ENCODE measurements at regions not wholly inside any gene's neighbourhood (a gene's known extent, or its start where the extent isn't known, plus 50 kb on each side); places are given as distances from the start of the nearest gene placed in this dataset.

DNA sequence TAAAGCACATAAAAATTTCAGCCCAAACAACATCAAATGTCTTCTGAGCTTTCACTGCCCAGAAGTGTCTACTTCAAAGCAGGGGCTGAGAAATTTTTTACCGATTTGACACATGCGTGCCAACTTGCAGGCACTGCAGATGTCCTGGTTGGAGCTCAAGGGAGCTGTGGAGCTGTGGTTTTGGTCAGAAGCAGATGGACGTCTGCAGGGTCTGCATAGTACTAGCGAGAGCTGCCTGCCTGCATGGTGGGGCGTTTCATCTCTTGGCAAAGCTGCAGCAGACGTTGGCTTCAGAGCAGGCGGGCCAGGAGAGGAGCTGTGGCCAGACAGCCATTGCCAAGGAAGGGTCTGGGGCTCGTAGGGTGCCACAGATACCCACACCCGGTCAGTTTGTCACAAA is 296.7 kb downstream of the GLRX3 start:
- TF ChIP-seq, protein P1, sequence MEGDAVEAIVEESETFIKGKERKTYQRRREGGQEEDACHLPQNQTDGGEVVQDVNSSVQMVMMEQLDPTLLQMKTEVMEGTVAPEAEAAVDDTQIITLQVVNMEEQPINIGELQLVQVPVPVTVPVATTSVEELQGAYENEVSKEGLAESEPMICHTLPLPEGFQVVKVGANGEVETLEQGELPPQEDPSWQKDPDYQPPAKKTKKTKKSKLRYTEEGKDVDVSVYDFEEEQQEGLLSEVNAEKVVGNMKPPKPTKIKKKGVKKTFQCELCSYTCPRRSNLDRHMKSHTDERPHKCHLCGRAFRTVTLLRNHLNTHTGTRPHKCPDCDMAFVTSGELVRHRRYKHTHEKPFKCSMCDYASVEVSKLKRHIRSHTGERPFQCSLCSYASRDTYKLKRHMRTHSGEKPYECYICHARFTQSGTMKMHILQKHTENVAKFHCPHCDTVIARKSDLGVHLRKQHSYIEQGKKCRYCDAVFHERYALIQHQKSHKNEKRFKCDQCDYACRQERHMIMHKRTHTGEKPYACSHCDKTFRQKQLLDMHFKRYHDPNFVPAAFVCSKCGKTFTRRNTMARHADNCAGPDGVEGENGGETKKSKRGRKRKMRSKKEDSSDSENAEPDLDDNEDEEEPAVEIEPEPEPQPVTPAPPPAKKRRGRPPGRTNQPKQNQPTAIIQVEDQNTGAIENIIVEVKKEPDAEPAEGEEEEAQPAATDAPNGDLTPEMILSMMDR (IDR thresholded peaks at IDR 0.05), result no peak
- Histone ChIP-seq H3K4me1 (ENCODE audit: control insufficient read depth in 1 of 2, insufficient read depth in 1 of 2, low read depth in 1 of 2, low read length in 1 of 2) (no peaks in the 10 kb centered on the region), H3K27ac (no peak overlapping the region), H3K4me3 (ENCODE audit: low read depth in 1 of 2, low read length in 1 of 2) (no peak overlapping the region), H3K36me3 (no peaks in the 10 kb centered on the region), H3K9me3 (no peaks in the 10 kb centered on the region), H3K27me3 (no peaks in the 10 kb centered on the region)

DNA sequence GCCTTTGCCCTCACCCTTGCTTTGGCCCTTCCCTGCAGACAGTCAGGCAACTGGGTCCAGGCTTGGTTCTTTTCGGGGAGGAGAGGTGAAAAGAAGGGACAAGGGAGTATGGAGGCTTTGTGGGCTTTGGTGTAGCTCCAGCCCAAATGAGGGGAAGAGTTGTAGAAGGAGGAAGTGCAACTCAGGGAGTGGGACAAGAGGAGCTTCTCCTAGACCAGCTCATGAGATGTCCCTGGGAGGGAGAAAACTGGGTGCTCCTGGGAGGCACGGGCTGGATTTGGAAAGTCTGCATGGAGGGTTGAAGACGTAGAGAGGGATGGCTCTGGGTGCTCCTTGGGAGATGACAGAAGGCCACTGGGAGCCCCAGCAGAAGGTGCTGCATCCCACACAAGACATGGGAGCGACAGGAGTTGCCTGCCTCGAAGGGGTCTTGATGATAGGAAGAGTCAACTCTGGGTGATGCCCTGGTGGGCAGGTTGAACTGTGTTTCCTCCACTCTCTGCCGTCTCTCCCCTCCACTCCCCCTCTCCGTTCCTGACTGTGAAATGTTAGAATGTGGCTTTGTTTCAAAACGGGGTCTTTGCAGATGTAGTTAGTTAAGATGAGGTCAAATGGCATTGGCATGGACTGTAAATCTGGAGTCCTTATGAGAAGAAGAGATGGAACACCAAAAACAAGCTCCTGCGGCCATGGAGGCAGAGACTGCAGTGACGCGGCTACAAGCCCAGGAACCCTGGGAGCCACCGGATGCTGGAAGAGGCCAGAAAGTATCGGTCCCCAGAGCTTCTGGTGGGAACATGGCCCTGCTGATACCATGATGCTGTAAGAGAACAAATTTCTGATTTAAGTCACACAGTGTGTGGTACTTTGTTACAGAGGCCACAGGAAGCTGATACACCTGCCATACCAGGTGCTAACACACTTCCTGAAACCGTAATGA is 298.5 kb downstream of the GLRX3 start:
- Histone ChIP-seq H3K4me3 (ENCODE audit: low read depth in 1 of 2, low read length in 1 of 2) (no peak overlapping the region), H3K27ac (no peak overlapping the region), H3K4me1 (ENCODE audit: control insufficient read depth in 1 of 2, insufficient read depth in 1 of 2, low read depth in 1 of 2, low read length in 1 of 2) (no peaks in the 10 kb centered on the region), H3K9me3 (no peaks in the 10 kb centered on the region), H3K27me3 (no peaks in the 10 kb centered on the region), H3K36me3 (no peaks in the 10 kb centered on the region)
- TF ChIP-seq, protein P1 (IDR thresholded peaks at IDR 0.05), result no peak

DNA sequence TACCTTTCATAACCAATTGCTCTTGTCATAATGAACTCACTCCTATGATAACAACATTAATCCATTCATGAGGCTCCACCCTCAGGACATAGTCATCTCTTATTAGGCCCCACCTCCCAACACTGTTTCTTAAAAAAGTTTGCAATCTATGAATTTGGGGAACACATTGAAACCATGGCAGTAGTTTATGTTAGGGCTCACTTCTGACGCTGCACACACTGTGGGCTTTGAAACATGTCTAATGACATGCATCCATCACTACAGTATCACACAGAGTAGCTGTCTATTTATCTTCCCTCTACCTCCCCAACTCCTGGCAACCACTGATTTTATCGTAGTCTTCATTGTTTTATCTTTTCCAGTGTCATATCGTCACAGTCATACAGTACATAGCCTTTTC is 299.8 kb downstream of the GLRX3 start:
- TF ChIP-seq, protein P1 (IDR thresholded peaks at IDR 0.05), result no peak
- Histone ChIP-seq H3K27me3 (no peaks in the 10 kb centered on the region), H3K36me3 (no peaks in the 10 kb centered on the region), H3K9me3 (no peaks in the 10 kb centered on the region), H3K4me3 (ENCODE audit: low read depth in 1 of 2, low read length in 1 of 2) (no peak overlapping the region), H3K27ac (no peak overlapping the region), H3K4me1 (ENCODE audit: control insufficient read depth in 1 of 2, insufficient read depth in 1 of 2, low read depth in 1 of 2, low read length in 1 of 2) (no peaks in the 10 kb centered on the region)

DNA sequence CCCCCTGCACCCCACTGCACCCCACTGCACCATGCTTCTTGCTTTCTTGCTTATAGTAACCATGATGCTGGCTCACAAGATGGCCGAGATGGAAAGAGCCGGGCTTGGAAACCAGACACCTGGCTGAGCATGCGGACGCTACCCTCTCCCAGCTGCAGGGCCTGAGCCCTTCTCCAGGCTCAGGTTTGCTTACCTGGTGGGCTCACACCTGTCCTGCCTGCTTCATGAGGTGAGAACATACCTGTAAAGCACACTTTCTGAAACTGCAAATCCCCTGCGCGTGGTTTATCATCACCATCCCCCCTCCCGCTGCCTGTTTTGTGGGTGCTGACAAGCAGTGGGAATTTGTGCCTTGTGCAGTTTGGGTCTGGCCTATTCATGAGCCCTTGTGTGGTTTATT is 302.7 kb downstream of the GLRX3 start:
- no peaks in the 10 kb centered on the region for H3K36me3 ChIP-seq
- H3K4me1 ChIP-seq (ENCODE audit: control insufficient read depth in 1 of 2, insufficient read depth in 1 of 2, low read depth in 1 of 2, low read length in 1 of 2), result no peaks in the 10 kb centered on the region
- H3K9me3 ChIP-seq, result no peaks in the 10 kb centered on the region
- H3K27ac ChIP-seq, result no peak overlapping the region
- no peaks in the 10 kb centered on the region for H3K27me3 ChIP-seq
- TF ChIP-seq, protein P1 (IDR thresholded peaks at IDR 0.05), result no peak
- no peak overlapping the region for H3K4me3 ChIP-seq (ENCODE audit: low read depth in 1 of 2, low read length in 1 of 2)

DNA sequence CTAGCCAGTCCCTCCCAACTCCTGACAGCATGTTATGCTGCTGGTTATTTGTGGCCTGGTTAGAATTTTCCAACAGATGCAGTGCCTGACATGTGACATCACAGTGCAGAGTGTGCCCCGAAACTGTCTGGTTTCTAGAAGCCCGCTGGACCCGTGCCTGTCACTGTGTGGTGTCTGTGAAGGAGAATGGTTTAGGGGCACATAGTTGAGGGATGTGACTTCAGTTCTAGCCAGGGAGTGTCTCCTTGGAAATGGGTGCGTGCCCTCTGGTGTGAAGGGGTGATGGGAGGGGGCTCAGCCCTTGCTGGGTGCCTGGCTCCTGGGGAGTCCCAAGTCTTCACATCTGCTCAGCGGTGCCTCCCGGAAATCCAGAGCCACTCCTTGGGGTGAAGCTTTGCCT is 303.6 kb downstream of the GLRX3 start:
- Histone ChIP-seq H3K27ac (no peak overlapping the region), H3K27me3 (no peaks in the 10 kb centered on the region), H3K4me3 (ENCODE audit: low read depth in 1 of 2, low read length in 1 of 2) (no peak overlapping the region), H3K9me3 (no peaks in the 10 kb centered on the region), H3K36me3 (no peaks in the 10 kb centered on the region), H3K4me1 (ENCODE audit: control insufficient read depth in 1 of 2, insufficient read depth in 1 of 2, low read depth in 1 of 2, low read length in 1 of 2) (no peaks in the 10 kb centered on the region)
- TF ChIP-seq, protein P1 (IDR thresholded peaks at IDR 0.05), result no peak
